Activated T-cell treated with anti-CD3 and anti-CD28 coated beads, Interleukin-2, amount 50 U/mL, for 24 hours (primary cell): ENCODE measurements at regions not wholly inside any gene's neighbourhood (a gene's known extent, or its start where the extent isn't known, plus 50 kb on each side); places are given as distances from the start of the nearest gene placed in this dataset.
"Not testable (repeated sequence)": the region's sequence is repeated elsewhere in the genome, so short reads cannot be mapped to it uniquely, and the experiment has no call there.

Experiments
- DNase-seq: peaks from one replicate; pipeline ENCODE4 v3.0.0-alpha.2; 2020
- H3K27ac Mint-ChIP-seq: 2 replicates; pipeline ENCODE4 v1.8.0; 2020; ENCODE audit warnings: mild to moderate bottlenecking, mixed read lengths
- H3K27me3 Mint-ChIP-seq: 2 replicates; pipeline ENCODE4 v1.8.0; 2020; ENCODE audit warnings: mixed read lengths
- H3K36me3 Mint-ChIP-seq: 2 replicates; pipeline ENCODE4 v1.8.0; 2020; ENCODE audit warnings: low read depth, mixed read lengths
- H3K4me1 Mint-ChIP-seq: 2 replicates; pipeline ENCODE4 v1.8.0; 2020; ENCODE audit warnings: low read depth, mixed read lengths
- H3K4me3 Mint-ChIP-seq: 2 replicates; pipeline ENCODE4 v1.8.0; 2020; ENCODE audit warnings: mild to moderate bottlenecking, moderate library complexity, mixed read lengths
- H3K9me3 Mint-ChIP-seq: 2 replicates; pipeline ENCODE4 v1.8.0; 2020; ENCODE audit warnings: mixed read lengths

GRCh38 chr1:29409616-29410015, 173.3 kb downstream of the PTPRU start:
- no peaks in the 10 kb centered on the region for H3K4me1 Mint-ChIP-seq
- no peaks in the 10 kb centered on the region for H3K9me3 Mint-ChIP-seq
- H3K27me3 Mint-ChIP-seq: peaks cover 29% of the 10 kb centered on the region
- no peak overlapping the region for H3K27ac Mint-ChIP-seq
- no peaks in the 10 kb centered on the region for H3K36me3 Mint-ChIP-seq
- no peak for DNase-seq
- no peak overlapping the region for H3K4me3 Mint-ChIP-seq

GRCh38 chr1:29408831-29409605, 172.7 kb downstream of the PTPRU start:
- Mint-ChIP-seq H3K9me3 (no peaks in the 10 kb centered on the region), H3K27me3 (peaks cover 34% of the 10 kb centered on the region), H3K27ac (no peak overlapping the region), H3K4me1 (no peaks in the 10 kb centered on the region), H3K36me3 (no peaks in the 10 kb centered on the region), H3K4me3 (no peak overlapping the region)
- DNase-seq: no peak

GRCh38 chr1:29406814-29407213, 170.5 kb downstream of the PTPRU start:
- Mint-ChIP-seq H3K9me3 (no peaks in the 10 kb centered on the region), H3K4me1 (no peaks in the 10 kb centered on the region), H3K27ac (no peak overlapping the region), H3K4me3 (no peak overlapping the region), H3K27me3 (peaks cover 35% of the 10 kb centered on the region), H3K36me3 (no peaks in the 10 kb centered on the region)
- DNase-seq: no peak

GRCh38 chr1:29400203-29400602, 163.9 kb downstream of the PTPRU start:
- not testable (repeated sequence) for H3K9me3 Mint-ChIP-seq, H3K4me1 Mint-ChIP-seq, H3K36me3 Mint-ChIP-seq, DNase-seq, H3K27ac Mint-ChIP-seq, H3K4me3 Mint-ChIP-seq
- H3K27me3 Mint-ChIP-seq: peaks cover 15% of the 10 kb centered on the region

- no peak overlapping the region for H3K4me3 Mint-ChIP-seq
- no peaks in the 10 kb centered on the region for H3K4me1 Mint-ChIP-seq
- H3K27me3 Mint-ChIP-seq: peaks cover 10% of the 10 kb centered on the region
- DNase-seq: no peak
- H3K36me3 Mint-ChIP-seq: no peaks in the 10 kb centered on the region
- peaks cover 10% of the 10 kb centered on the region for H3K9me3 Mint-ChIP-seq
- no peak overlapping the region for H3K27ac Mint-ChIP-seq
Measured at GRCh38 chr1:29399465-29399864, 163.1 kb downstream of the PTPRU start.

GRCh38 chr1:29398431-29398830, 162.1 kb downstream of the PTPRU start:
- Mint-ChIP-seq H3K4me3 (no peak overlapping the region), H3K4me1 (no peaks in the 10 kb centered on the region)
- no peak for DNase-seq

GRCh38 chr1:29397981-29398380, 161.7 kb downstream of the PTPRU start:
- peaks cover 10% of the 10 kb centered on the region for H3K9me3 Mint-ChIP-seq
- no peak overlapping the region for H3K4me3 Mint-ChIP-seq
- no peak overlapping the region for H3K27ac Mint-ChIP-seq
- peaks cover 8% of the 10 kb centered on the region for H3K27me3 Mint-ChIP-seq
- no peaks in the 10 kb centered on the region for H3K4me1 Mint-ChIP-seq
- no peak for DNase-seq
- no peaks in the 10 kb centered on the region for H3K36me3 Mint-ChIP-seq

More at GRCh38 chr1:29398431-29398830, 162.1 kb downstream of the PTPRU start:
- peaks cover 3% of the 10 kb centered on the region for H3K27me3 Mint-ChIP-seq
- H3K27ac Mint-ChIP-seq: no peak overlapping the region
- no peaks in the 10 kb centered on the region for H3K36me3 Mint-ChIP-seq
- peaks cover 10% of the 10 kb centered on the region for H3K9me3 Mint-ChIP-seq

GRCh38 chr1:29397256-29397590, 160.9 kb downstream of the PTPRU start:
- no peak overlapping the region for H3K4me3 Mint-ChIP-seq
- H3K9me3 Mint-ChIP-seq: peaks cover 10% of the 10 kb centered on the region
- no peak for DNase-seq
- no peaks in the 10 kb centered on the region for H3K36me3 Mint-ChIP-seq
- peaks cover 15% of the 10 kb centered on the region for H3K27me3 Mint-ChIP-seq
- no peak overlapping the region for H3K27ac Mint-ChIP-seq
- no peaks in the 10 kb centered on the region for H3K4me1 Mint-ChIP-seq

- Mint-ChIP-seq H3K4me1 (no peaks in the 10 kb centered on the region), H3K4me3 (no peak overlapping the region), H3K36me3 (no peaks in the 10 kb centered on the region), H3K27ac (no peak overlapping the region), H3K27me3 (peaks cover 18% of the 10 kb centered on the region), H3K9me3 (peaks cover 9% of the 10 kb centered on the region)
- no peak for DNase-seq
Measured at GRCh38 chr1:29396438-29397255, 160.3 kb downstream of the PTPRU start.

- Mint-ChIP-seq H3K4me3 (no peak overlapping the region), H3K9me3 (peaks cover 7% of the 10 kb centered on the region), H3K4me1 (no peaks in the 10 kb centered on the region), H3K27me3 (peaks cover 26% of the 10 kb centered on the region), H3K27ac (no peak overlapping the region), H3K36me3 (no peaks in the 10 kb centered on the region)
- no peak for DNase-seq
Measured at GRCh38 chr1:29395736-29396437, 159.6 kb downstream of the PTPRU start.

- Mint-ChIP-seq H3K4me1 (no peaks in the 10 kb centered on the region), H3K27ac (no peak overlapping the region), H3K27me3 (peaks cover 34% of the 10 kb centered on the region), H3K4me3 (no peak overlapping the region), H3K36me3 (no peaks in the 10 kb centered on the region), H3K9me3 (peaks cover 6% of the 10 kb centered on the region)
- no peak for DNase-seq
Measured at GRCh38 chr1:29394521-29395225, 158.4 kb downstream of the PTPRU start.

- H3K36me3 Mint-ChIP-seq: no peaks in the 10 kb centered on the region
- H3K9me3 Mint-ChIP-seq: no peaks in the 10 kb centered on the region
- H3K27ac Mint-ChIP-seq: no peak overlapping the region
- H3K27me3 Mint-ChIP-seq: peaks cover 41% of the 10 kb centered on the region
- no peak for DNase-seq
- no peak overlapping the region for H3K4me3 Mint-ChIP-seq
- H3K4me1 Mint-ChIP-seq: no peaks in the 10 kb centered on the region
Measured at GRCh38 chr1:29393451-29393826, 157.1 kb downstream of the PTPRU start.

GRCh38 chr1:29392486-29393450, 156.4 kb downstream of the PTPRU start:
- H3K4me1 Mint-ChIP-seq: no peaks in the 10 kb centered on the region
- no peak overlapping the region for H3K27ac Mint-ChIP-seq
- H3K9me3 Mint-ChIP-seq: no peaks in the 10 kb centered on the region
- DNase-seq: no peak
- peaks cover 48% of the 10 kb centered on the region for H3K27me3 Mint-ChIP-seq
- H3K4me3 Mint-ChIP-seq: no peak overlapping the region
- no peaks in the 10 kb centered on the region for H3K36me3 Mint-ChIP-seq
